Colonic mucosa (tissue), 4 donors: ENCODE measurements at regions not wholly inside any gene's neighbourhood (a gene's known extent, or its start where the extent isn't known, plus 50 kb on each side); places are given as distances from the start of the nearest gene placed in this dataset.

Source experiments
- DNase-seq: peaks from one replicate; pipeline ENCODE4 v3.0.0-alpha.2; 2020
- H3K27ac ChIP-seq: fragments of 200-600 bp; one replicate; pipeline ENCODE4 v1.8.0; 2021
- H3K27me3 ChIP-seq: fragments of 200-600 bp; one replicate; pipeline ENCODE4 v1.8.0; 2021
- H3K36me3 ChIP-seq: fragments of 200-600 bp; one replicate; pipeline ENCODE4 v1.8.0; 2021
- H3K4me1 ChIP-seq: fragments of 200-600 bp; one replicate; pipeline ENCODE4 v1.8.0; 2021; ENCODE audit warnings: mild to moderate bottlenecking
- H3K4me3 ChIP-seq: fragments of 200-600 bp; one replicate; pipeline ENCODE4 v1.8.0; 2021
- H3K9ac ChIP-seq, 2 donors: one replicate each; pipeline ENCODE4 v1.7.0; 2013; ENCODE audit warnings: control low read depth in 2 of 2, low read depth in 2 of 2, low read length in 2 of 2
- H3K9me3 ChIP-seq: fragments of 200-600 bp; one replicate; pipeline ENCODE4 v1.8.0; 2021
- CTCF ChIP-seq: fragments of 200-600 bp; IDR thresholded peaks from one replicate; pipeline ENCODE4 v1.8.0; 2022; ENCODE audit warnings: antibody characterized with exemption, mild to moderate bottlenecking
- intact Hi-C: fragments of 100-400 bp; cut with DNase I; formaldehyde crosslinking; loops from one replicate; pipeline ENCODE4 v1.14.1; 2022
- donor health status: healthy.
- donor health status: DM: no; HTN: no; CAD: no.
- donor health status: DM: no; HTN: no; CAD: no.

- no peak for TF ChIP-seq CTCF
- H3K9me3 ChIP-seq, result no peaks in the 10 kb centered on the region
- intact Hi-C loops, result no loop called here
- no peak for DNase-seq
- no peak overlapping the region for H3K9ac ChIP-seq
- H3K27ac ChIP-seq, result no peak overlapping the region
- H3K4me3 ChIP-seq, result no peak overlapping the region
- H3K27me3 ChIP-seq, result no peaks in the 10 kb centered on the region
- no peaks in the 10 kb centered on the region for H3K4me1 ChIP-seq
- no peaks in the 10 kb centered on the region for H3K36me3 ChIP-seq
These were observed 84.3 kb upstream of the ZNF516 start for GRCh38 chr18:76579301-76579695.

GRCh38 chr18:76578571-76579300, 83.7 kb upstream of the ZNF516 start:
- intact Hi-C loops, result no loop called here
- DNase-seq, result no peak
- Histone ChIP-seq H3K9ac (no peak overlapping the region), H3K27me3 (no peaks in the 10 kb centered on the region), H3K9me3 (no peaks in the 10 kb centered on the region), H3K4me1 (no peaks in the 10 kb centered on the region), H3K36me3 (no peaks in the 10 kb centered on the region), H3K27ac (no peak overlapping the region), H3K4me3 (no peak overlapping the region)
- no peak for TF ChIP-seq CTCF

GRCh38 chr18:76573325-76574025, 78.4 kb upstream of the ZNF516 start:
- Histone ChIP-seq H3K36me3 (no peaks in the 10 kb centered on the region), H3K9ac (no peak overlapping the region), H3K9me3 (no peaks in the 10 kb centered on the region), H3K4me3 (no peak overlapping the region), H3K27me3 (no peaks in the 10 kb centered on the region), H3K4me1 (no peaks in the 10 kb centered on the region), H3K27ac (no peak overlapping the region)
- DNase-seq, result no peak
- no peak for TF ChIP-seq CTCF
- intact Hi-C loops, result no loop called here

- Histone ChIP-seq H3K27ac (no peak overlapping the region), H3K9me3 (no peaks in the 10 kb centered on the region), H3K36me3 (no peaks in the 10 kb centered on the region), H3K9ac (no peak overlapping the region), H3K27me3 (no peaks in the 10 kb centered on the region), H3K4me1 (no peaks in the 10 kb centered on the region), H3K4me3 (no peak overlapping the region)
- no peak for DNase-seq
- intact Hi-C loops, result no loop called here
- no peak for TF ChIP-seq CTCF
These were observed 77.6 kb upstream of the ZNF516 start for GRCh38 chr18:76572518-76573247.

- H3K4me1 ChIP-seq, result no peaks in the 10 kb centered on the region
- no peak for DNase-seq
These were observed 76.6 kb upstream of the ZNF516 start for GRCh38 chr18:76571689-76572088.

More at GRCh38 chr18:76571689-76572088, 76.6 kb upstream of the ZNF516 start:
- no peak overlapping the region for H3K27ac ChIP-seq
- intact Hi-C loops, result no loop called here
- no peak overlapping the region for H3K4me3 ChIP-seq
- H3K9ac ChIP-seq, result no peak overlapping the region
- no peaks in the 10 kb centered on the region for H3K36me3 ChIP-seq
- no peak for TF ChIP-seq CTCF
- no peaks in the 10 kb centered on the region for H3K9me3 ChIP-seq
- H3K27me3 ChIP-seq, result no peaks in the 10 kb centered on the region
